HEK293T (cell line): ENCODE measurements at regions not wholly inside any gene's neighbourhood (a gene's known extent, or its start where the extent isn't known, plus 50 kb on each side); places are given as distances from the start of the nearest gene placed in this dataset.

ENCODE experiments used
- CTCF ChIA-PET: fragments of 350-600 bp; formaldehyde crosslinking; extraction: SDS; loops from one replicate; lab custom pipeline; 2021; ENCODE audit warnings: antibody characterized with exemption, inconsistent platforms; lab: Yijun Ruan, JAX
- POLR2A ChIA-PET: fragments of 350-600 bp; formaldehyde crosslinking; extraction: SDS; loops from one replicate; lab custom pipeline; 2020; ENCODE audit warnings: antibody characterized with exemption, inconsistent platforms; lab: Yijun Ruan, JAX
- DNase-seq: peaks from one replicate; pipeline ENCODE4 v3.0.0; 2012; ENCODE audit warnings: mixed read lengths; ENCODE audit errors: extremely low spot score
- ARNT ChIP-seq: fragments of 450-650 bp; IDR thresholded peaks from 2 replicates; pipeline ENCODE4 v1.6.1; 2017; ENCODE audit warnings: mild to moderate bottlenecking
- BHLHE40 ChIP-seq: fragments of 450-650 bp; IDR thresholded peaks from 2 replicates; pipeline ENCODE4 v1.6.1; 2016; ENCODE audit warnings: mild to moderate bottlenecking, moderate library complexity, borderline replicate concordance
- CTBP1 ChIP-seq: fragments of 450-650 bp; IDR thresholded peaks from 2 replicates; pipeline ENCODE4 v1.6.1; 2016; ENCODE audit warnings: borderline replicate concordance
- ELF4 ChIP-seq: fragments of 450-650 bp; IDR thresholded peaks from 2 replicates; pipeline ENCODE4 v1.6.1; 2017; ENCODE audit warnings: antibody characterized with exemption
- FOXA1 ChIP-seq: fragments of 450-650 bp; IDR thresholded peaks from 2 replicates; pipeline ENCODE4 v1.6.1; 2016; ENCODE audit warnings: mild to moderate bottlenecking
- FOXK2 ChIP-seq: fragments of 450-650 bp; IDR thresholded peaks from 2 replicates; pipeline ENCODE4 v1.6.1; 2016; ENCODE audit warnings: mild to moderate bottlenecking
- FOXM1 ChIP-seq: fragments of 450-650 bp; IDR thresholded peaks from 2 replicates; pipeline ENCODE4 v1.6.1; 2017; ENCODE audit warnings: mild to moderate bottlenecking, borderline replicate concordance
- HDGF ChIP-seq: fragments of 450-650 bp; IDR thresholded peaks from 2 replicates; pipeline ENCODE4 v1.6.1; 2017; ENCODE audit warnings: antibody characterized with exemption, borderline replicate concordance
- L3MBTL2 ChIP-seq: fragments of 450-650 bp; conservative IDR thresholded peaks from 2 replicates; pipeline ENCODE4 v1.6.1; 2016; ENCODE audit warnings: mild to moderate bottlenecking
- NFRKB ChIP-seq: fragments of 450-650 bp; IDR thresholded peaks from 2 replicates; pipeline ENCODE4 v1.6.1; 2016; ENCODE audit warnings: mild to moderate bottlenecking, moderate library complexity
- PKNOX1 ChIP-seq: fragments of 450-650 bp; IDR thresholded peaks from 2 replicates; pipeline ENCODE4 v1.6.1; 2016
- SUZ12 ChIP-seq: fragments of 450-650 bp; IDR thresholded peaks from 2 replicates; pipeline ENCODE4 v1.6.1; 2016; ENCODE audit warnings: mild to moderate bottlenecking
- TARDBP ChIP-seq: fragments of 450-650 bp; IDR thresholded peaks from 2 replicates; pipeline ENCODE4 v1.6.1; 2016
- ZNF384 ChIP-seq: fragments of 450-650 bp; IDR thresholded peaks from 2 replicates; pipeline ENCODE4 v1.6.1; 2016

- ChIA-PET CTCF (interaction anchor here (0.6 kb wide), 5 partner anchors 21 to 242 kb away, joined by 3 to 4 read pairs (median 3); no protein-coding TSS in a partner anchor), POLR2A (interaction anchor here (1.4 to 8.4 kb wide), 2 partner anchors 117 to 128 kb away, joined by 3 to 154 read pairs; partner anchors contain the start of gene IRF2BP2)
- TF ChIP-seq L3MBTL2 (no peak), FOXK2 (no peak), CTBP1 (no peak), SUZ12 (no peak), FOXM1 (no peak), ARNT (no peak), ZNF384 (no peak), TARDBP (no peak), ELF4 (no peak), BHLHE40 (no peak)
- no peak for DNase-seq
Observed at GRCh38 chr1:234728740-234729139, 118.8 kb upstream of the IRF2BP2 start.

- no peak for DNase-seq
- ChIA-PET CTCF (interaction anchor here (0.6 to 1.2 kb wide), 4 partner anchors 12 to 240 kb away, joined by 3 to 6 read pairs (median 3); no protein-coding TSS in a partner anchor), POLR2A (interaction anchor here (0.9 to 8.4 kb wide), 7 partner anchors 11 to 228 kb away, joined by 3 to 154 read pairs (median 8); partner anchors contain the start of gene IRF2BP2)
- no peak for TF ChIP-seq HDGF
- TF ChIP-seq BHLHE40 = no peak
- no peak for TF ChIP-seq L3MBTL2
- TF ChIP-seq SUZ12 = no peak
Observed at GRCh38 chr1:234727018-234727940, 117.3 kb upstream of the IRF2BP2 start.

GRCh38 chr1:234726359-234726943, 116.5 kb upstream of the IRF2BP2 start:
- CTCF ChIA-PET = interaction anchor here (0.7 to 1.0 kb wide), 3 partner anchors 123 to 239 kb away, joined by 3 to 4 read pairs (median 3); no protein-coding TSS in a partner anchor
- POLR2A ChIA-PET = interaction anchor here (0.8 to 8.4 kb wide), 10 partner anchors 11 to 244 kb away, joined by 3 to 154 read pairs (median 5); partner anchors contain the start of gene IRF2BP2
- DNase-seq = no peak
- TF ChIP-seq ARNT (no peak), FOXM1 (no peak), ZNF384 (no peak), PKNOX1 (no peak), FOXK2 (no peak), BHLHE40 (no peak), ELF4 (no peak), L3MBTL2 (no peak)

- ChIA-PET POLR2A (interaction anchor here (0.8 to 8.4 kb wide), 13 partner anchors 10 to 244 kb away, joined by 3 to 154 read pairs (median 6); partner anchors contain the start of gene IRF2BP2), CTCF (interaction anchor here (0.6 to 1.3 kb wide), 5 partner anchors 10 to 636 kb away, joined by 3 to 4 read pairs (median 4); no protein-coding TSS in a partner anchor)
Observed at GRCh38 chr1:234725177-234726132, 115.5 kb upstream of the IRF2BP2 start.

GRCh38 chr1:234724516-234725176, 114.7 kb upstream of the IRF2BP2 start:
- DNase-seq = peak; percentile 70
- TF ChIP-seq CTBP1 (no peak), TARDBP (no peak), ARNT (no peak), L3MBTL2 (peak; percentile 6)
- POLR2A ChIA-PET = interaction anchor here (0.7 to 8.4 kb wide), 33 partner anchors 9 to 265 kb away, joined by 3 to 154 read pairs (median 5); partner anchors contain the start of gene IRF2BP2
- CTCF ChIA-PET = interaction anchor here (0.8 to 1.3 kb wide), 9 partner anchors 11 to 359 kb away, joined by 3 to 7 read pairs (median 4); no protein-coding TSS in a partner anchor

More at GRCh38 chr1:234725177-234726132, 115.5 kb upstream of the IRF2BP2 start:
- DNase-seq = no peak
- TF ChIP-seq CTBP1 (no peak), ZNF384 (no peak), PKNOX1 (no peak), FOXK2 (no peak), FOXA1 (no peak), HDGF (peak; percentile 7; the same call in 1 of the 2 replicates), NFRKB (no peak)
